DMS79 treated with DMSO at 0.1 percent for 48 hours (cell line): ENCODE measurements at regions not wholly inside any gene's neighbourhood (a gene's known extent, or its start where the extent isn't known, plus 50 kb on each side); places are given as distances from the start of the nearest gene placed in this dataset.

Source experiments
- DNase-seq: peaks from one replicate; lab custom pipeline; 2025; lab: John Stamatoyannopoulos, UW

GRCh38 chr14:94995551-94995950 lies 161.8 kb downstream of the DICER1 start:
- no peak for DNase-seq

GRCh38 chr14:94994245-94994644 lies 163.1 kb downstream of the DICER1 start:
- no peak for DNase-seq

GRCh38 chr14:94992046-94992445 lies 165.3 kb downstream of the DICER1 start:
- DNase-seq: no peak

- DNase-seq: no peak
Observed at GRCh38 chr14:94989946-94990345, 167.4 kb downstream of the DICER1 start.

GRCh38 chr14:94989417-94989816 lies 167.9 kb downstream of the DICER1 start:
- no peak for DNase-seq

- DNase-seq: no peak
Observed at GRCh38 chr14:94987409-94987808, 169.9 kb downstream of the DICER1 start.

GRCh38 chr14:94979891-94980290 lies 177.4 kb downstream of the DICER1 start:
- no peak for DNase-seq

GRCh38 chr14:94977016-94977415 lies 180.3 kb downstream of the DICER1 start:
- DNase-seq: no peak

GRCh38 chr14:94975366-94975765 lies 182.0 kb downstream of the DICER1 start:
- DNase-seq: no peak

- DNase-seq: no peak
Observed at GRCh38 chr14:94974893-94975292, 182.4 kb downstream of the DICER1 start.

GRCh38 chr14:94974422-94974821 lies 182.9 kb downstream of the DICER1 start:
- DNase-seq: no peak

GRCh38 chr14:94971750-94972149 lies 185.6 kb downstream of the DICER1 start:
- no peak for DNase-seq

- DNase-seq: no peak
Observed at GRCh38 chr14:94970941-94971730, 186.2 kb downstream of the DICER1 start.

GRCh38 chr14:94969766-94970165 lies 187.6 kb downstream of the DICER1 start:
- no peak for DNase-seq

GRCh38 chr14:94966868-94967267 lies 190.5 kb downstream of the DICER1 start:
- no peak for DNase-seq

- no peak for DNase-seq
Observed at GRCh38 chr14:94966344-94966743, 191.0 kb downstream of the DICER1 start.

- no peak for DNase-seq
Observed at GRCh38 chr14:94965551-94966313, 191.6 kb downstream of the DICER1 start.

- no peak for DNase-seq
Observed at GRCh38 chr14:94964931-94965330, 192.4 kb downstream of the DICER1 start.

GRCh38 chr14:94964181-94964580 lies 193.1 kb downstream of the DICER1 start:
- no peak for DNase-seq

GRCh38 chr14:94963051-94963450 lies 193.1 kb upstream of the GSC start:
- DNase-seq: no peak

- DNase-seq: no peak
Observed at GRCh38 chr14:94962166-94962575, 192.3 kb upstream of the GSC start.

GRCh38 chr14:94961386-94962165 lies 191.7 kb upstream of the GSC start:
- no peak for DNase-seq
